Neural progenitor cell (in vitro differentiated cells): ENCODE measurements at regions not wholly inside any gene's neighbourhood (a gene's known extent, or its start where the extent isn't known, plus 50 kb on each side); places are given as distances from the start of the nearest gene placed in this dataset.

Experiments
- CTCF ChIP-seq: fragments of 200-600 bp; sonication (generic); IDR thresholded peaks from 2 replicates; pipeline ENCODE4 v1.5.1; 2017; ENCODE audit warnings: antibody characterized with exemption, mild to moderate bottlenecking
- EZH2 ChIP-seq: fragments of 200-600 bp; sonication (generic); IDR thresholded peaks from 2 replicates; pipeline ENCODE4 v1.6.1; 2017; ENCODE audit warnings: antibody characterized with exemption, mild to moderate bottlenecking, moderate library complexity

GRCh38 chr7:11247545-11247944 is 273.9 kb downstream of the PHF14 start:
- TF ChIP-seq CTCF (no peak), EZH2 (no peak)
